AG09309 (cell line): ENCODE measurements at regions not wholly inside any gene's neighbourhood (a gene's known extent, or its start where the extent isn't known, plus 50 kb on each side); places are given as distances from the start of the nearest gene placed in this dataset.

Experiments
- DNase-seq: peaks from one replicate; pipeline ENCODE4 v3.0.0-alpha.2; 2010; ENCODE audit warnings: low read depth
- H3K4me3 ChIP-seq: 2 replicates; pipeline ENCODE4 v1.5.1; 2011; ENCODE audit warnings: mild to moderate bottlenecking, low read depth, low read length, moderate library complexity; ENCODE audit not compliant: control insufficient read depth
- TF ChIP-seq, protein P1 (sequence below): IDR thresholded peaks from 2 replicates; pipeline ENCODE4 v1.5.1; 2011; ENCODE audit warnings: mild to moderate bottlenecking, low read depth, low read length, inconsistent platforms; ENCODE audit not compliant: insufficient read depth, control insufficient read depth; ENCODE audit errors: missing control alignments

GRCh38 chr4:112751447-112751846 lies 114.5 kb downstream of the LARP7 start:
- DNase-seq, result no peak
- H3K4me3 ChIP-seq, result no peak overlapping the region
- TF ChIP-seq, protein P1, sequence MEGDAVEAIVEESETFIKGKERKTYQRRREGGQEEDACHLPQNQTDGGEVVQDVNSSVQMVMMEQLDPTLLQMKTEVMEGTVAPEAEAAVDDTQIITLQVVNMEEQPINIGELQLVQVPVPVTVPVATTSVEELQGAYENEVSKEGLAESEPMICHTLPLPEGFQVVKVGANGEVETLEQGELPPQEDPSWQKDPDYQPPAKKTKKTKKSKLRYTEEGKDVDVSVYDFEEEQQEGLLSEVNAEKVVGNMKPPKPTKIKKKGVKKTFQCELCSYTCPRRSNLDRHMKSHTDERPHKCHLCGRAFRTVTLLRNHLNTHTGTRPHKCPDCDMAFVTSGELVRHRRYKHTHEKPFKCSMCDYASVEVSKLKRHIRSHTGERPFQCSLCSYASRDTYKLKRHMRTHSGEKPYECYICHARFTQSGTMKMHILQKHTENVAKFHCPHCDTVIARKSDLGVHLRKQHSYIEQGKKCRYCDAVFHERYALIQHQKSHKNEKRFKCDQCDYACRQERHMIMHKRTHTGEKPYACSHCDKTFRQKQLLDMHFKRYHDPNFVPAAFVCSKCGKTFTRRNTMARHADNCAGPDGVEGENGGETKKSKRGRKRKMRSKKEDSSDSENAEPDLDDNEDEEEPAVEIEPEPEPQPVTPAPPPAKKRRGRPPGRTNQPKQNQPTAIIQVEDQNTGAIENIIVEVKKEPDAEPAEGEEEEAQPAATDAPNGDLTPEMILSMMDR, result no peak

GRCh38 chr4:112752061-112752460 lies 115.1 kb downstream of the LARP7 start:
- no peak for DNase-seq
- no peak overlapping the region for H3K4me3 ChIP-seq
- TF ChIP-seq, protein P1, result no peak

DNA sequence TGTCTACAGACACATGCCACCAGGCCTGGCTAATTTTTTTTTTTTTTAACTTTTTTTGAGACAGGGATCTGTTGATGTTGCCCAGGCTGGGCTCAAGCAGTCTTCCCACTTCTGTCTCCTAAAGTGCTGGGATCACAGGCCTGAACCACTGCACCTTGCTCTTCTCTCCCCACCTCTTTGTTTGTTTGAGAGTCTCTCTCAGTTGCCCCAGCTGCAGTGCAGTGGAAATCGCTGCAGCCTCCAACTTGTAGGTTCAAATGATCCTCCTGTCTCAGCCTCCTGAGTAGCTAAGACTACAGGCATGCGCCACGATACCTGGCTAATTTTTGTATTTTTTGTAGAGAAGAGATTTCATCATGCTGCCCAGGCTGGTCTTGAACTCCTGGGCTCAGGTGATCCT lies 115.6 kb downstream of the LARP7 start:
- no peak for DNase-seq
- H3K4me3 ChIP-seq, result no peak overlapping the region
- TF ChIP-seq, protein P1, result no peak

GRCh38 chr4:112753333-112753732 lies 116.4 kb downstream of the LARP7 start:
- TF ChIP-seq, protein P1, result no peak
- no peak for DNase-seq
- no peak overlapping the region for H3K4me3 ChIP-seq

DNA sequence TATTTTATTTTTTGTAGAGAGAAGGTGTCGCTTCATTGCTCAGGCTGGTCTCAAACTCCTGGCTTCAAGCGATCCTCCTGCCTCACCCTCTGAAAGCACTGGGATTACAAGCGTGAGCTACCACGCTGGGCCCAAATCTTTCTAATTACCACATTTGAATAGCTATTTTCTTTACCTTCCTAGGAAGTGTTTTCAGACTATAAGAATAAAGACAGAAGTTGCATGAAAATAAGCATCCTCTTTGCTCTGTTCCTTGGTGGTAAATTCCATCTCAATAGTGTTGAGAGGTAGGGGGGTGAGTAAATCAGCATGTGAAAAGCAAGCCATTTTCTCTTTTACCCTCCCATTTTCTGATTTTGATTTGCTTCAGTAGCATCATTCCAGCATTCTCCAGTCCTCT lies 122.4 kb downstream of the LARP7 start:
- no peak for DNase-seq

GRCh38 chr4:112765317-112765974 lies 128.5 kb downstream of the LARP7 start:
- no peak for DNase-seq
- TF ChIP-seq, protein P1, result peak; percentile 52
- H3K4me3 ChIP-seq, result no peak overlapping the region

More for the DNA sequence above, 122.4 kb downstream of the LARP7 start:
- TF ChIP-seq, protein P1, result no peak
- no peak overlapping the region for H3K4me3 ChIP-seq

DNA sequence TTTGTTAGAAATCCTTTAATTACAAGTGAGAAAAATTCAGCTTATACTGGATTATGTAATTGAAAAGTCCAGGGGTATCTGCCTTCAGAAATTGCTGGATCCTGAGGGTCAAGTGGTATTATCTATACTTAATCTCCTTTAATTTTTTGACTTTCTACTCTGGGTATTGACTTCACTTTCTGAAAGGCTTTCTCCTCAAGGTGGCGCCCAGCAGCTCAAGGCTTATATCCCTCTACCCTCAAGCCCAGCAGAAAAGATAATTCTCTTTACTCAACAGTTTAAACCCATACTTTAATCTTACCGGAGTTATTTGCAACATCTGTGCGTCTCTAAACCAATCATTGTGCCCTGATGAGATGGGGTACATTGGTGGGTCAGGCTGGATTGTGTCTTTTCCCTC lies 129.5 kb downstream of the LARP7 start:
- H3K4me3 ChIP-seq, result no peak overlapping the region
- peak; percentile 1 for DNase-seq
- TF ChIP-seq, protein P1, result peak; percentile 65
